Natural killer cell (primary cell): ENCODE measurements at regions not wholly inside any gene's neighbourhood (a gene's known extent, or its start where the extent isn't known, plus 50 kb on each side); places are given as distances from the start of the nearest gene placed in this dataset.

Experiments used
- ATAC-seq, 3 donors: fragments of 150-1000 bp in 2 of 3; fragments of 200-7000 bp in 1 of 3; cut with Tn5 transposase; 1 replicate in 1 of 3; 2 replicates in 2 of 3; pipeline ENCODE4 v1.10.0; 2021; ENCODE audit warnings: mild to moderate bottlenecking in 2 of 3, moderate library complexity in 2 of 3
- DNase-seq, 2 donors: peaks; one replicate each; pipeline versions ENCODE4 v3.0.0 to v3.0.0-alpha.2; 2013 to 2021; ENCODE audit warnings: mixed read lengths in 1 of 2
- H3K27ac ChIP-seq: one replicate; pipeline ENCODE4 v1.5.1; 2013; ENCODE audit warnings: mild to moderate bottlenecking, low read length
- H3K27me3 ChIP-seq: one replicate; pipeline ENCODE4 v1.6.1; 2013; ENCODE audit warnings: low read length; ENCODE audit not compliant: control insufficient read depth, insufficient read depth
- H3K36me3 ChIP-seq: one replicate; pipeline ENCODE4 v1.6.1; 2013; ENCODE audit warnings: low read length; ENCODE audit not compliant: control insufficient read depth, insufficient read depth
- H3K4me1 ChIP-seq: one replicate; pipeline ENCODE4 v1.6.1; 2013; ENCODE audit warnings: low read length; ENCODE audit not compliant: control insufficient read depth, insufficient read depth
- H3K4me3 ChIP-seq: one replicate; pipeline ENCODE4 v1.5.1; 2013; ENCODE audit warnings: low read length
- H3K9me3 ChIP-seq: one replicate; pipeline ENCODE4 v1.6.1; 2013; ENCODE audit warnings: low read length; ENCODE audit not compliant: control insufficient read depth, insufficient read depth
- H3K27ac Mint-ChIP-seq, 2 donors: one replicate each; pipeline ENCODE4 v1.8.0; 2022; ENCODE audit warnings: mild to moderate bottlenecking in 2 of 2, mixed read lengths in 2 of 2, moderate library complexity in 1 of 2
- H3K27me3 Mint-ChIP-seq, 2 donors: one replicate each; pipeline ENCODE4 v1.8.0; 2022; ENCODE audit warnings: low read depth in 2 of 2, mixed read lengths in 2 of 2
- H3K36me3 Mint-ChIP-seq: one replicate; pipeline ENCODE4 v1.8.0; 2022; ENCODE audit warnings: mixed read lengths
- H3K4me1 Mint-ChIP-seq, 2 donors: one replicate each; pipeline ENCODE4 v1.8.0; 2022; ENCODE audit warnings: mixed read lengths in 2 of 2
- H3K4me3 Mint-ChIP-seq: one replicate; pipeline ENCODE4 v1.8.0; 2022; ENCODE audit warnings: mild to moderate bottlenecking, moderate library complexity, mixed read lengths
- H3K9me3 Mint-ChIP-seq, 2 donors: one replicate each; pipeline ENCODE4 v1.8.0; 2022; ENCODE audit warnings: mixed read lengths in 2 of 2
- CTCF ChIP-seq: fragments of 200-600 bp; IDR thresholded peaks from one replicate; pipeline ENCODE4 v1.8.0; 2022; ENCODE audit warnings: antibody characterized with exemption
- WGBS: methylation state at CpG from one replicate; pipeline ENCODE4 v1.1.7; 2013; ENCODE audit warnings: missing lambda C conversion rate; ENCODE audit not compliant: insufficient coverage; 5-methylcytosine and 5-hydroxymethylcytosine counted together
- intact Hi-C: fragments of 100-400 bp; cut with micrococcal nuclease; formaldehyde crosslinking; loops from one replicate; pipeline ENCODE4 v1.14.2; 2022

DNA sequence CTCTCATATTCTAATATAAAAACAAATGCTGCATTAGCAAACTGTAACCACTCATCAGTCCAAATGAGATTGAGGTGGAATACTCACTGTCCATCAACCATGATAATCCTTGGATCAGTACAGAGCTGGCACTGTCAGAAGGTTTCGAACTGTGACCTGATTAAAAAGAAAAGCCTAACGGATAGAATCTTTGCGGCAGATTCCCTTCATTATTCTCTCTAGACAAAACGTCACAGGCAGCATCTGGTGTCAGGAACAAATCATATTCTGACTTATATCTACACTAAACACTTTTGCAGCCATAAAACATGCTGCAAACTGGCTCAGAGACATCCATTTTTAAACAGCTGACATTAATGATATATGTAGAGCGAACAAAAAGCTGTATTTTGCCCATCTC is 677.7 kb upstream of the NXPH2 start:
- Mint-ChIP-seq H3K4me3 (no peak overlapping the region), H3K27ac (no peak overlapping the region), H3K36me3 (peaks cover 24% of the 10 kb centered on the region), H3K27me3 (no peaks in the 10 kb centered on the region), H3K9me3 (peaks cover 17 to 20% of the 10 kb centered on the region in 2 donors), H3K4me1 (no peaks in the 10 kb centered on the region)
- H3K4me1 ChIP-seq = no peaks in the 10 kb centered on the region
- H3K36me3 ChIP-seq = no peaks in the 10 kb centered on the region
- TF ChIP-seq CTCF = no peak
- no peak for ATAC-seq
- WGBS = 75% methylated on average over 5 of the region's 5 CpGs
- intact Hi-C loops = no loop called here
- peaks cover 12% of the 10 kb centered on the region for H3K9me3 ChIP-seq
- DNase-seq = no peak
- H3K27ac ChIP-seq = no peak overlapping the region
- H3K4me3 ChIP-seq = no peak overlapping the region
- no peaks in the 10 kb centered on the region for H3K27me3 ChIP-seq

- no peak for DNase-seq
- Mint-ChIP-seq H3K4me1 (no peaks in the 10 kb centered on the region), H3K27ac (no peak overlapping the region), H3K9me3 (peaks cover 19 to 25% of the 10 kb centered on the region in 2 donors), H3K27me3 (no peaks in the 10 kb centered on the region), H3K36me3 (peaks cover 26% of the 10 kb centered on the region), H3K4me3 (no peak overlapping the region)
- Histone ChIP-seq H3K4me1 (no peaks in the 10 kb centered on the region), H3K27me3 (no peaks in the 10 kb centered on the region), H3K4me3 (no peak overlapping the region), H3K9me3 (peaks cover 12% of the 10 kb centered on the region), H3K27ac (no peak overlapping the region), H3K36me3 (no peaks in the 10 kb centered on the region)
- intact Hi-C loops = no loop called here
- ATAC-seq = no peak
- no peak for TF ChIP-seq CTCF
- 83% methylated on average over 1 of the region's 1 CpG for WGBS
Observed at GRCh38 chr2:139454251-139454650, 674.1 kb upstream of the NXPH2 start.

DNA sequence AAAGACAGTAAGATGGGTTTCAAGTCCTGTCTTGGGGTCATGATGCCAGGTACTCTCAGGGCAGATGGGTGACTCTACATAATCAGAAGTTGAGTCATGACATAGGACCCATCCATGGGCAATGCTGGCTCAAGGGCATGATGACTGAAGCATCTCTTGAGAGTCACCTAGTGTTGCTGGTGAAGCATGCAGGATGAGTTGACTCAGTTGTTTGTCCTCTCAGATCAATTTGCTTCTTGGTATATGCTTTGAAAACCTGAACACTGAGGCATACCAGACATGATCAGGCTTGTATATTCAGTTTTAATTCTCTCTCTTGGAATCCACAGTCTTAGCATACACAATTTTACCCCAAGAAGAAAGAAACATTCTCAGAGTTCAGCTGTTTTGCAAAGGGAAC is 658.9 kb upstream of the NXPH2 start:
- ATAC-seq = no peak
- H3K4me3 ChIP-seq = no peak overlapping the region
- no peaks in the 10 kb centered on the region for H3K36me3 Mint-ChIP-seq
- no peak overlapping the region for H3K4me3 Mint-ChIP-seq
- TF ChIP-seq CTCF = no peak
- H3K4me1 Mint-ChIP-seq = no peaks in the 10 kb centered on the region
- H3K27ac Mint-ChIP-seq = no peak overlapping the region
- DNase-seq = no peak
- no peaks in the 10 kb centered on the region for H3K27me3 ChIP-seq
- H3K27me3 Mint-ChIP-seq = no peaks in the 10 kb centered on the region
- no peaks in the 10 kb centered on the region for H3K4me1 ChIP-seq
- intact Hi-C loops = no loop called here
- H3K9me3 Mint-ChIP-seq = peaks cover 5 to 12% of the 10 kb centered on the region in 2 donors
- H3K36me3 ChIP-seq = no peaks in the 10 kb centered on the region
- no peak overlapping the region for H3K27ac ChIP-seq
- no peaks in the 10 kb centered on the region for H3K9me3 ChIP-seq

GRCh38 chr2:139438478-139438877 is 658.3 kb upstream of the NXPH2 start:
- no peaks in the 10 kb centered on the region for H3K4me1 Mint-ChIP-seq
- 81% methylated on average over 3 of the region's 3 CpGs for WGBS
- Histone ChIP-seq H3K4me3 (no peak overlapping the region), H3K36me3 (no peaks in the 10 kb centered on the region), H3K4me1 (no peaks in the 10 kb centered on the region), H3K27me3 (no peaks in the 10 kb centered on the region), H3K9me3 (no peaks in the 10 kb centered on the region), H3K27ac (no peak overlapping the region)
- no peak overlapping the region for H3K27ac Mint-ChIP-seq
- DNase-seq (no peak), ATAC-seq (no peak)
- no peaks in the 10 kb centered on the region for H3K27me3 Mint-ChIP-seq
- intact Hi-C loops = no loop called here
- TF ChIP-seq CTCF = no peak
- no peaks in the 10 kb centered on the region for H3K36me3 Mint-ChIP-seq
- no peak overlapping the region for H3K4me3 Mint-ChIP-seq
- peaks cover 5 to 12% of the 10 kb centered on the region in 2 donors for H3K9me3 Mint-ChIP-seq
